Globus pallidus (tissue), 1 donor: ENCODE measurements at regions not wholly inside any gene's neighbourhood (a gene's known extent, or its start where the extent isn't known, plus 50 kb on each side); places are given as distances from the start of the nearest gene placed in this dataset.

Experiments
- DNase-seq: peaks from one replicate; pipeline ENCODE4 v3.0.0-alpha.2; 2015; ENCODE audit warnings: low spot score

- DNase-seq: no peak
These were observed 149.4 kb upstream of the MRPS30 start for GRCh38 chr5:44659334-44659733.

GRCh38 chr5:44652674-44653073 is 156.1 kb upstream of the MRPS30 start:
- DNase-seq: no peak

GRCh38 chr5:44646016-44646415 is 162.7 kb upstream of the MRPS30 start:
- no peak for DNase-seq

GRCh38 chr5:44645502-44645901 is 163.2 kb upstream of the MRPS30 start:
- DNase-seq: no peak

GRCh38 chr5:44644628-44645027 is 164.1 kb upstream of the MRPS30 start:
- DNase-seq: no peak

- no peak for DNase-seq
These were observed 166.9 kb upstream of the MRPS30 start for GRCh38 chr5:44641820-44642219.

- DNase-seq: no peak
These were observed 167.7 kb upstream of the MRPS30 start for GRCh38 chr5:44640945-44641456.

GRCh38 chr5:44637916-44638869 is 170.6 kb upstream of the MRPS30 start:
- no peak for DNase-seq

- no peak for DNase-seq
These were observed 176.4 kb upstream of the MRPS30 start for GRCh38 chr5:44632344-44632743.

GRCh38 chr5:44626846-44627245 is 181.9 kb upstream of the MRPS30 start:
- no peak for DNase-seq

- DNase-seq: no peak
These were observed 186.4 kb upstream of the MRPS30 start for GRCh38 chr5:44622331-44622730.

- DNase-seq: no peak
These were observed 188.7 kb upstream of the MRPS30 start for GRCh38 chr5:44619875-44620610.

- no peak for DNase-seq
These were observed 193.9 kb upstream of the MRPS30 start for GRCh38 chr5:44614845-44615244.

- no peak for DNase-seq
These were observed 194.8 kb upstream of the MRPS30 start for GRCh38 chr5:44613936-44614335.

- DNase-seq: no peak
These were observed 202.8 kb upstream of the MRPS30 start for GRCh38 chr5:44605926-44606325.

GRCh38 chr5:44603496-44604272 is 205.1 kb upstream of the MRPS30 start:
- no peak for DNase-seq

GRCh38 chr5:44574678-44575077 is 185.5 kb upstream of the FGF10 start:
- no peak for DNase-seq

- DNase-seq: no peak
These were observed 179.3 kb upstream of the FGF10 start for GRCh38 chr5:44568519-44568918.

- DNase-seq: no peak
These were observed 176.7 kb upstream of the FGF10 start for GRCh38 chr5:44565902-44566301.

- DNase-seq: no peak
These were observed 176.1 kb upstream of the FGF10 start for GRCh38 chr5:44565360-44565759.

- DNase-seq: no peak
These were observed 157.1 kb upstream of the FGF10 start for GRCh38 chr5:44546286-44546685.

- DNase-seq: no peak
These were observed 154.3 kb upstream of the FGF10 start for GRCh38 chr5:44543511-44543910.
